ENCODE measurements at regions not wholly inside any gene's neighbourhood (a gene's known extent, or its start where the extent isn't known, plus 50 kb on each side); places are given as distances from the start of the nearest gene placed in this dataset.

DNA sequence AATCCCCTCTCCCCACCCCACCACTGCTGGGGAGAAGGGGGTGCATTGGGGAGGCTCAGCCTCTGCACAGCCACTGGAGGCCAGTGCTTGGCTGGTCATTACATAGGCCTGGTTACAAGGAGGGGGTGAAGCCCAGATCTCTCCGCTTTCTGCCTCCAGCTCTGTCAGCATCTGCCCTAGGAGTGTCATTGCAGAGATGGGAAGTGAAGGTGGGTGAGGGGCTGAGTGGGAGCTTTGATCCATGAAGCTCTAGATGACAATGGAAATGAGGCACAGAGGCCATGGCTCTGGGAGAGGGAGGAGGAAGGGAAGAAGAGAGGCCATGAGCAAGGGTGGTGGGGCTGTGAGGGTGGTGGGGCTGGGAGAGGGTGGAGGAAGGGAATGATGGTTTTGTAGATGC, 411.6 kb downstream of the MATN1 start:
- Histone ChIP-seq H3K9ac (ENCODE audit: low read depth in 1 of 2, low read length in 2 of 2) (no peak overlapping the region), H3K36me3 (ENCODE audit: control insufficient read depth in 4 of 4, insufficient read depth in 3 of 4, low read depth in 1 of 4, low read length in 3 of 4) (no peaks in the 10 kb centered on the region), H3K9me3 (ENCODE audit: control insufficient read depth in 4 of 4, low read length in 3 of 4) (peaks cover 0 to 4% (median under 1%) of the 10 kb centered on the region in 4 donors), H3K4me1 (ENCODE audit: control insufficient read depth in 4 of 4, insufficient read depth in 4 of 4, low read length in 3 of 4) (no peaks in the 10 kb centered on the region), H3K27ac (ENCODE audit: low read depth in 1 of 2, low read length in 2 of 2) (no peak overlapping the region), H3K27me3 (ENCODE audit: control insufficient read depth in 4 of 4, insufficient read depth in 4 of 4, low read length in 3 of 4) (peaks cover 0 to 11% (median 0%) of the 10 kb centered on the region in 4 donors), H3K4me3 (ENCODE audit: low read depth in 1 of 3, low read length in 3 of 3) (no peak overlapping the region)
- TF ChIP-seq NR2F2 (IDR thresholded peaks at IDR 0.05): no peak
- TF ChIP-seq TAF1 (conservative IDR thresholded peaks at IDR 0.05): no peak
- TF ChIP-seq JUND (IDR thresholded peaks at IDR 0.05): no peak
- no peak for TF ChIP-seq EGR1 (IDR thresholded peaks at IDR 0.05; ENCODE audit: low read depth in 2 of 2)
- no peak for TF ChIP-seq RXRA (IDR thresholded peaks at IDR 0.05)
- TF ChIP-seq FOXA1 (IDR thresholded peaks at IDR 0.05): no peak
- no peak for TF ChIP-seq HNF4G (IDR thresholded peaks at IDR 0.05)
- TF ChIP-seq FOXA2 (IDR thresholded peaks at IDR 0.05): no peak
- no peak for TF ChIP-seq HNF4A (conservative IDR thresholded peaks at IDR 0.05)
- no peak for TF ChIP-seq SP1 (IDR thresholded peaks at IDR 0.05)
- TF ChIP-seq, protein P1, sequence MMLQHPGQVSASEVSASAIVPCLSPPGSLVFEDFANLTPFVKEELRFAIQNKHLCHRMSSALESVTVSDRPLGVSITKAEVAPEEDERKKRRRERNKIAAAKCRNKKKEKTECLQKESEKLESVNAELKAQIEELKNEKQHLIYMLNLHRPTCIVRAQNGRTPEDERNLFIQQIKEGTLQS (IDR thresholded peaks at IDR 0.05): no peak
- TF ChIP-seq, protein P2, sequence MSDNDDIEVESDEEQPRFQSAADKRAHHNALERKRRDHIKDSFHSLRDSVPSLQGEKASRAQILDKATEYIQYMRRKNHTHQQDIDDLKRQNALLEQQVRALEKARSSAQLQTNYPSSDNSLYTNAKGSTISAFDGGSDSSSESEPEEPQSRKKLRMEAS (IDR thresholded peaks at IDR 0.05): no peak
- TF ChIP-seq, protein P3, sequence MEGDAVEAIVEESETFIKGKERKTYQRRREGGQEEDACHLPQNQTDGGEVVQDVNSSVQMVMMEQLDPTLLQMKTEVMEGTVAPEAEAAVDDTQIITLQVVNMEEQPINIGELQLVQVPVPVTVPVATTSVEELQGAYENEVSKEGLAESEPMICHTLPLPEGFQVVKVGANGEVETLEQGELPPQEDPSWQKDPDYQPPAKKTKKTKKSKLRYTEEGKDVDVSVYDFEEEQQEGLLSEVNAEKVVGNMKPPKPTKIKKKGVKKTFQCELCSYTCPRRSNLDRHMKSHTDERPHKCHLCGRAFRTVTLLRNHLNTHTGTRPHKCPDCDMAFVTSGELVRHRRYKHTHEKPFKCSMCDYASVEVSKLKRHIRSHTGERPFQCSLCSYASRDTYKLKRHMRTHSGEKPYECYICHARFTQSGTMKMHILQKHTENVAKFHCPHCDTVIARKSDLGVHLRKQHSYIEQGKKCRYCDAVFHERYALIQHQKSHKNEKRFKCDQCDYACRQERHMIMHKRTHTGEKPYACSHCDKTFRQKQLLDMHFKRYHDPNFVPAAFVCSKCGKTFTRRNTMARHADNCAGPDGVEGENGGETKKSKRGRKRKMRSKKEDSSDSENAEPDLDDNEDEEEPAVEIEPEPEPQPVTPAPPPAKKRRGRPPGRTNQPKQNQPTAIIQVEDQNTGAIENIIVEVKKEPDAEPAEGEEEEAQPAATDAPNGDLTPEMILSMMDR (IDR thresholded peaks at IDR 0.05; ENCODE audit: low read depth, low read length, missing input control): no peak
- no peak for TF ChIP-seq RAD21 (IDR thresholded peaks at IDR 0.05)
- no peak for TF ChIP-seq YY1 (IDR thresholded peaks at IDR 0.05)
- TF ChIP-seq, protein P4, sequence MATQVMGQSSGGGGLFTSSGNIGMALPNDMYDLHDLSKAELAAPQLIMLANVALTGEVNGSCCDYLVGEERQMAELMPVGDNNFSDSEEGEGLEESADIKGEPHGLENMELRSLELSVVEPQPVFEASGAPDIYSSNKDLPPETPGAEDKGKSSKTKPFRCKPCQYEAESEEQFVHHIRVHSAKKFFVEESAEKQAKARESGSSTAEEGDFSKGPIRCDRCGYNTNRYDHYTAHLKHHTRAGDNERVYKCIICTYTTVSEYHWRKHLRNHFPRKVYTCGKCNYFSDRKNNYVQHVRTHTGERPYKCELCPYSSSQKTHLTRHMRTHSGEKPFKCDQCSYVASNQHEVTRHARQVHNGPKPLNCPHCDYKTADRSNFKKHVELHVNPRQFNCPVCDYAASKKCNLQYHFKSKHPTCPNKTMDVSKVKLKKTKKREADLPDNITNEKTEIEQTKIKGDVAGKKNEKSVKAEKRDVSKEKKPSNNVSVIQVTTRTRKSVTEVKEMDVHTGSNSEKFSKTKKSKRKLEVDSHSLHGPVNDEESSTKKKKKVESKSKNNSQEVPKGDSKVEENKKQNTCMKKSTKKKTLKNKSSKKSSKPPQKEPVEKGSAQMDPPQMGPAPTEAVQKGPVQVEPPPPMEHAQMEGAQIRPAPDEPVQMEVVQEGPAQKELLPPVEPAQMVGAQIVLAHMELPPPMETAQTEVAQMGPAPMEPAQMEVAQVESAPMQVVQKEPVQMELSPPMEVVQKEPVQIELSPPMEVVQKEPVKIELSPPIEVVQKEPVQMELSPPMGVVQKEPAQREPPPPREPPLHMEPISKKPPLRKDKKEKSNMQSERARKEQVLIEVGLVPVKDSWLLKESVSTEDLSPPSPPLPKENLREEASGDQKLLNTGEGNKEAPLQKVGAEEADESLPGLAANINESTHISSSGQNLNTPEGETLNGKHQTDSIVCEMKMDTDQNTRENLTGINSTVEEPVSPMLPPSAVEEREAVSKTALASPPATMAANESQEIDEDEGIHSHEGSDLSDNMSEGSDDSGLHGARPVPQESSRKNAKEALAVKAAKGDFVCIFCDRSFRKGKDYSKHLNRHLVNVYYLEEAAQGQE (IDR thresholded peaks at IDR 0.05): no peak
- no peak for DNase-seq (ENCODE audit: low spot score)
- WGBS: 90% methylated on average over 1 of the region's 1 CpG

DNA sequence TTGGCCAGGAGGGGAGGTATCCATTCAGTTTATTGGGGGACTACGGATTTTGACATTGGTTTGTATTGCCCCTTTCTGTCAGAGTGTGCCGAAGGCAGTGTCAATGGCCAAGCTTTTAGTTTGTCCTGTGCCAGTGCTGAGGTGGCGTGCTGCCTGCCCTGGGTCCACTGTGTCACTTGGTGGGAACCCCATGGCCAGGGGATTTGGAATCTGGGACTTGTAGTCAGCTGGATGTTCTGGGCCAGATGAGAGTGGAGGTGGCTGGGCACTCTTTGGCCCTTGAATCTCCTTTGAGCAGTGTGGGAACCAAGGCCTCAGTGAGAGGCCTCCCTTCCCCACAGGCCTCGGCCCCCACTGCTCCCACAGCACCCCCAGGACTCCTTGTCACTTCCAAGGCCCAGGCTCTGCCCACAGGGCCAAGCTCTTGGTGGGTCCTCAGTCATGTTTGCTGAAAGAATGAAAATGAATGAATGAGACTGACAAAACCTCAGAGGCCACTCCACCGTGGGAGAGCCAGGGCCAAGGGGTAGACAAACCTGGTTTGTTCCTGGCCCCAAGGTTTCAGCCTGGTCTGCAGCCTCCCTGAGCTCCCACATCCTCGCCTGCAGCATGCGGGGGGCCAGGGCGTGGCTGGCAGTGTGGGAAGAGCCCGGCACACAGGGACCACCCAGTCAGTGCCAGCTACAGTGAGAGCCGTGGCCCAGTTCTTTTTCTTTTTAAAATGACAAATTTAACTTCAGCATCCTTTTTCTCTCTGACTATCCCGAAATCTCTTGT, 412.2 kb downstream of the MATN1 start:
- no peak overlapping the region for H3K4me3 ChIP-seq (ENCODE audit: low read depth in 1 of 3, low read length in 3 of 3)
- DNase-seq (ENCODE audit: low spot score): no peak
- H3K4me1 ChIP-seq (ENCODE audit: control insufficient read depth in 4 of 4, insufficient read depth in 4 of 4, low read length in 3 of 4): no peaks in the 10 kb centered on the region
- no peak overlapping the region for H3K27ac ChIP-seq (ENCODE audit: low read depth in 1 of 2, low read length in 2 of 2)
- no peaks in the 10 kb centered on the region for H3K36me3 ChIP-seq (ENCODE audit: control insufficient read depth in 4 of 4, insufficient read depth in 3 of 4, low read depth in 1 of 4, low read length in 3 of 4)
- H3K27me3 ChIP-seq (ENCODE audit: control insufficient read depth in 4 of 4, insufficient read depth in 4 of 4, low read length in 3 of 4): peaks cover 0 to 8% (median 0%) of the 10 kb centered on the region in 4 donors
- 70% methylated on average over 11 of the region's 11 CpGs for WGBS
- H3K9me3 ChIP-seq (ENCODE audit: control insufficient read depth in 4 of 4, low read length in 3 of 4): no peaks in the 10 kb centered on the region
- H3K9ac ChIP-seq (ENCODE audit: low read depth in 1 of 2, low read length in 2 of 2): no peak overlapping the region
- TF ChIP-seq SP1 (IDR thresholded peaks at IDR 0.05): no peak
- TF ChIP-seq RAD21 (IDR thresholded peaks at IDR 0.05): no peak
- TF ChIP-seq YY1 (IDR thresholded peaks at IDR 0.05): no peak
- no peak for TF ChIP-seq RXRA (IDR thresholded peaks at IDR 0.05)
- no peak for TF ChIP-seq HNF4G (IDR thresholded peaks at IDR 0.05)
- no peak for TF ChIP-seq EGR1 (IDR thresholded peaks at IDR 0.05; ENCODE audit: low read depth in 2 of 2)
- no peak for TF ChIP-seq TAF1 (conservative IDR thresholded peaks at IDR 0.05)
- TF ChIP-seq, protein P2 (IDR thresholded peaks at IDR 0.05): no peak
- TF ChIP-seq FOXA1 (IDR thresholded peaks at IDR 0.05): no peak
- TF ChIP-seq, protein P1 (IDR thresholded peaks at IDR 0.05): no peak
- no peak for TF ChIP-seq JUND (IDR thresholded peaks at IDR 0.05)
- TF ChIP-seq, protein P5, sequence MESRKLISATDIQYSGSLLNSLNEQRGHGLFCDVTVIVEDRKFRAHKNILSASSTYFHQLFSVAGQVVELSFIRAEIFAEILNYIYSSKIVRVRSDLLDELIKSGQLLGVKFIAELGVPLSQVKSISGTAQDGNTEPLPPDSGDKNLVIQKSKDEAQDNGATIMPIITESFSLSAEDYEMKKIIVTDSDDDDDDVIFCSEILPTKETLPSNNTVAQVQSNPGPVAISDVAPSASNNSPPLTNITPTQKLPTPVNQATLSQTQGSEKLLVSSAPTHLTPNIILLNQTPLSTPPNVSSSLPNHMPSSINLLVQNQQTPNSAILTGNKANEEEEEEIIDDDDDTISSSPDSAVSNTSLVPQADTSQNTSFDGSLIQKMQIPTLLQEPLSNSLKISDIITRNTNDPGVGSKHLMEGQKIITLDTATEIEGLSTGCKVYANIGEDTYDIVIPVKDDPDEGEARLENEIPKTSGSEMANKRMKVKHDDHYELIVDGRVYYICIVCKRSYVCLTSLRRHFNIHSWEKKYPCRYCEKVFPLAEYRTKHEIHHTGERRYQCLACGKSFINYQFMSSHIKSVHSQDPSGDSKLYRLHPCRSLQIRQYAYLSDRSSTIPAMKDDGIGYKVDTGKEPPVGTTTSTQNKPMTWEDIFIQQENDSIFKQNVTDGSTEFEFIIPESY (IDR thresholded peaks at IDR 0.05): no peak
- TF ChIP-seq HNF4A (conservative IDR thresholded peaks at IDR 0.05): no peak
- TF ChIP-seq GABPA (IDR thresholded peaks at IDR 0.05 in 1 of 2, conservative IDR thresholded peaks at IDR 0.05 in 1 of 2): no peak
- TF ChIP-seq, protein P3 (IDR thresholded peaks at IDR 0.05; ENCODE audit: low read depth, low read length, missing input control): no peak
- TF ChIP-seq FOXA2 (IDR thresholded peaks at IDR 0.05): no peak
- TF ChIP-seq NR2F2 (IDR thresholded peaks at IDR 0.05): no peak
